H9 (cell line): ENCODE measurements at regions not wholly inside any gene's neighbourhood (a gene's known extent, or its start where the extent isn't known, plus 50 kb on each side); places are given as distances from the start of the nearest gene placed in this dataset.

Experiments
- DNase-seq: peaks from one replicate; pipeline ENCODE4 v3.0.0-alpha.2; 2017
- H2AFZ ChIP-seq: one replicate; pipeline ENCODE4 v1.6.1; 2013; ENCODE audit warnings: mild to moderate bottlenecking, low read length, control low read depth, moderate library complexity
- H2AK5ac ChIP-seq: 2 replicates; pipeline ENCODE4 v1.6.1; 2013; ENCODE audit warnings: low read length, control low read depth, mixed read lengths; ENCODE audit not compliant: insufficient read length
- H2BK120ac ChIP-seq: one replicate; pipeline ENCODE4 v1.6.1; 2013; ENCODE audit warnings: low read depth, mild to moderate bottlenecking, low read length, control low read depth, inconsistent platforms; ENCODE audit not compliant: poor library complexity, severe bottlenecking
- H2BK12ac ChIP-seq: 2 replicates; pipeline ENCODE4 v1.6.1; 2013; ENCODE audit warnings: low read length, control low read depth, mixed read lengths, low read depth; ENCODE audit not compliant: insufficient read length
- H2BK15ac ChIP-seq: 2 replicates; pipeline ENCODE4 v1.6.1; 2013; ENCODE audit warnings: low read depth, low read length, control low read depth
- H2BK20ac ChIP-seq: one replicate; pipeline ENCODE4 v1.6.1; 2013; ENCODE audit warnings: low read depth, mild to moderate bottlenecking, low read length, control low read depth, inconsistent platforms; ENCODE audit not compliant: poor library complexity, severe bottlenecking
- H2BK5ac ChIP-seq: 2 replicates; pipeline ENCODE4 v1.6.1; 2013; ENCODE audit warnings: low read length, control low read depth, mixed read lengths; ENCODE audit not compliant: insufficient read length
- H3K14ac ChIP-seq: 2 replicates; pipeline ENCODE4 v1.6.1; 2013; ENCODE audit warnings: low read length, control low read depth; ENCODE audit not compliant: insufficient read depth
- H3K18ac ChIP-seq: 2 replicates; pipeline ENCODE4 v1.6.1; 2013; ENCODE audit warnings: low read depth, mild to moderate bottlenecking, mixed read lengths, low read length, control low read depth; ENCODE audit not compliant: insufficient read length
- H3K23ac ChIP-seq: 2 replicates; pipeline ENCODE4 v1.6.1; 2013; ENCODE audit warnings: low read length, control low read depth, mixed read lengths, low read depth; ENCODE audit not compliant: insufficient read length
- H3K23me2 ChIP-seq: 2 replicates; pipeline ENCODE4 v1.6.1; 2013; ENCODE audit warnings: low read depth, mild to moderate bottlenecking, mixed read lengths, low read length, control low read depth; ENCODE audit not compliant: insufficient read length, poor library complexity, severe bottlenecking
- H3K27ac ChIP-seq: 2 replicates; pipeline ENCODE4 v1.5.1; 2013; ENCODE audit warnings: low read length, control low read depth, mixed read lengths, low read depth; ENCODE audit not compliant: insufficient read length
- H3K27me3 ChIP-seq: 2 replicates; pipeline ENCODE4 v1.6.1; 2013; ENCODE audit warnings: low read length, control low read depth, inconsistent platforms; ENCODE audit not compliant: insufficient read depth
- H3K4ac ChIP-seq: 2 replicates; pipeline ENCODE4 v1.6.1; 2013; ENCODE audit warnings: low read depth, mild to moderate bottlenecking, control low read depth, inconsistent platforms, low read length, moderate library complexity
- H3K4me1 ChIP-seq: 2 replicates; pipeline ENCODE4 v1.6.1; 2013; ENCODE audit warnings: low read length, control low read depth, inconsistent platforms; ENCODE audit not compliant: insufficient read depth
- H3K4me2 ChIP-seq: 2 replicates; pipeline ENCODE4 v1.6.1; 2013; ENCODE audit warnings: low read length, control low read depth, mixed read lengths; ENCODE audit not compliant: insufficient read length, insufficient read depth
- H3K56ac ChIP-seq: 2 replicates; pipeline ENCODE4 v1.6.1; 2013; ENCODE audit warnings: low read depth, mild to moderate bottlenecking, mixed read lengths, low read length, control low read depth; ENCODE audit not compliant: insufficient read length
- H3K79me1 ChIP-seq: 2 replicates; pipeline ENCODE4 v1.6.1; 2013; ENCODE audit warnings: low read depth, mild to moderate bottlenecking, moderate library complexity, low read length, control low read depth, inconsistent platforms; ENCODE audit not compliant: insufficient read depth, poor library complexity, severe bottlenecking
- H3K79me2 ChIP-seq: 2 replicates; pipeline ENCODE4 v1.6.1; 2013; ENCODE audit warnings: low read length, control low read depth, inconsistent platforms; ENCODE audit not compliant: insufficient read depth
- H3K9ac ChIP-seq: 2 replicates; pipeline ENCODE4 v1.6.1; 2013; ENCODE audit warnings: low read length, control low read depth, mixed read lengths; ENCODE audit not compliant: insufficient read length; ENCODE audit errors: extremely low read depth
- H3K9me3 ChIP-seq: one replicate; pipeline ENCODE4 v1.6.1; 2013; ENCODE audit warnings: low read depth, low read length, inconsistent platforms; ENCODE audit not compliant: control insufficient read depth
- H3T11ph ChIP-seq: one replicate; pipeline ENCODE4 v1.6.1; 2013; ENCODE audit warnings: mild to moderate bottlenecking, low read length, control low read depth, inconsistent platforms
- H4K20me1 ChIP-seq: one replicate; pipeline ENCODE4 v1.6.1; 2013; ENCODE audit not compliant: control insufficient read depth, insufficient read length, insufficient read depth
- H4K5ac ChIP-seq: 2 replicates; pipeline ENCODE4 v1.6.1; 2013; ENCODE audit warnings: low read depth, mild to moderate bottlenecking, mixed read lengths, low read length, control low read depth; ENCODE audit not compliant: insufficient read length
- H4K8ac ChIP-seq: replicated peaks from 2 replicates; pipeline ENCODE4 v1.6.1; 2013; ENCODE audit warnings: low read length, control low read depth, mixed read lengths, low read depth; ENCODE audit not compliant: insufficient read length
- H4K91ac ChIP-seq: 2 replicates; pipeline ENCODE4 v1.6.1; 2013; ENCODE audit warnings: low read depth, mild to moderate bottlenecking, moderate library complexity, mixed read lengths, low read length, control low read depth; ENCODE audit not compliant: insufficient read length
- H3K27ac Mint-ChIP-seq, 3 experiments: 2 replicates in 2 of 3; 3 replicates in 1 of 3; pipeline ENCODE4 v1.8.0; 2020 to 2021; ENCODE audit warnings: mixed read lengths in 3 of 3, mild to moderate bottlenecking in 1 of 3, moderate library complexity in 1 of 3
- H3K27me3 Mint-ChIP-seq: 2 replicates; pipeline ENCODE4 v1.8.0; 2021; ENCODE audit warnings: low read depth, mild to moderate bottlenecking, moderate library complexity, mixed read lengths
- H3K36me3 Mint-ChIP-seq, 3 experiments: 2 replicates in 2 of 3; 3 replicates in 1 of 3; pipeline ENCODE4 v1.8.0; 2020 to 2021; ENCODE audit warnings: low read depth in 3 of 3, mixed read lengths in 3 of 3; ENCODE audit not compliant: insufficient read depth in 1 of 3
- H3K4me1 Mint-ChIP-seq, 2 experiments: 2 replicates each; pipeline ENCODE4 v1.8.0; 2020; ENCODE audit warnings: mixed read lengths in 2 of 2
- H3K4me3 Mint-ChIP-seq, 2 experiments: 2 replicates in 1 of 2; 3 replicates in 1 of 2; pipeline ENCODE4 v1.8.0; 2020 to 2021; ENCODE audit warnings: mild to moderate bottlenecking in 2 of 2, mixed read lengths in 2 of 2, moderate library complexity in 1 of 2
- H3K9me3 Mint-ChIP-seq, 2 experiments: 2 replicates in 1 of 2; 3 replicates in 1 of 2; pipeline ENCODE4 v1.8.0; 2020; ENCODE audit warnings: mild to moderate bottlenecking in 2 of 2, mixed read lengths in 2 of 2, moderate library complexity in 1 of 2
- WGBS: extraction: QIAGEN DNeasy Blood & Tissue Kit; methylation state at CpG from one replicate; pipeline ENCODE4 v1.1.7; 2013; ENCODE audit warnings: missing lambda C conversion rate, low lambda C conversion rate, mixed read lengths; ENCODE audit not compliant: insufficient read length; ENCODE audit errors: extremely low coverage; 5-methylcytosine and 5-hydroxymethylcytosine counted together
- TF ChIP-seq, protein P1 (sequence below): fragments of 200-600 bp; sonication (generic); conservative IDR thresholded peaks from 3 replicates; pipeline ENCODE4 v1.8.0; 2021; ENCODE audit warnings: antibody characterized with exemption, mild to moderate bottlenecking

DNA sequence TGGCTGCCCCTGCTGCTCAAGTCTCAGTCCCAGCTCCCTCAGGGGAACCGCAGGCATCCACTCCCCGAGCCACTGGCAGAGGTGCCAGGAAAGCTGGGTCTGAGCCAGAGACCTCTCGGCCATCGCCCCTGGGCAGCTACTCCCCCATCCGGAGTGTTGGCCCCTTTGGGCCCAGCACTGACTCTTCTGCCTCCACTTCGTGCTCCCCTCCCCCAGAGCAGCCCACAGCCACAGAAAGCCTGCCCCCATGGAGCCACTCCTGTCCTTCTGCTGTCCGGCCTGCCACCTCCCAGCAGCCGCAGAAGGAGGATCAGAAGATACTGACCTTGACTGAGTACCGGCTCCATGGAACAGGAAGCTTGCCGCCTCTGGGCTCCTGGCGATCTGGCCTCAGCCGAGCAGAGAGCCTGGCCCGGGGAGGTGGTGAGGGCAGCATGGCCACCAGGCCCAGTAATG is 49.8 kb upstream of the TESK1 start:
- DNase-seq = no peak
- WGBS = no CpG with 5 or more reads among the region's 13 CpGs
- Histone ChIP-seq H3K9me3 (no peaks in the 10 kb centered on the region), H3T11ph (no peak overlapping the region), H2BK5ac (no peak overlapping the region), H3K79me2 (no peaks in the 10 kb centered on the region), H2AK5ac (no peak overlapping the region), H3K14ac (no peak overlapping the region), H3K18ac (no peak overlapping the region), H2BK120ac (no peak overlapping the region), H2BK15ac (peak overlapping the region; percentile 68; the same call in 1 of the 2 replicates), H2BK20ac (no peak overlapping the region), H4K20me1 (no peaks in the 10 kb centered on the region), H3K23me2 (no peaks in the 10 kb centered on the region), H3K56ac (no peak overlapping the region), H4K5ac (no peak overlapping the region), H3K27ac (no peak overlapping the region), H3K4me2 (no peak overlapping the region), H2AFZ (no peak overlapping the region), H4K91ac (no peak overlapping the region), H3K9ac (no peak overlapping the region), H2BK12ac (no peak overlapping the region), H3K23ac (no peak overlapping the region), H3K4ac (no peak overlapping the region), H3K27me3 (no peaks in the 10 kb centered on the region), H4K8ac (no peak overlapping the region), H3K79me1 (no peaks in the 10 kb centered on the region), H3K4me1 (no peaks in the 10 kb centered on the region)
- H3K27me3 Mint-ChIP-seq = no peaks in the 10 kb centered on the region; the same call in 1 of the 2 replicates
- H3K9me3 Mint-ChIP-seq = no peaks in the 10 kb centered on the region
- peaks cover 0 to 4% of the 10 kb centered on the region in 2 experiments; a peak in 2 of 4 replicates for H3K4me1 Mint-ChIP-seq
- H3K27ac Mint-ChIP-seq = no peak overlapping the region
- no peak overlapping the region for H3K4me3 Mint-ChIP-seq
- TF ChIP-seq, protein P1, sequence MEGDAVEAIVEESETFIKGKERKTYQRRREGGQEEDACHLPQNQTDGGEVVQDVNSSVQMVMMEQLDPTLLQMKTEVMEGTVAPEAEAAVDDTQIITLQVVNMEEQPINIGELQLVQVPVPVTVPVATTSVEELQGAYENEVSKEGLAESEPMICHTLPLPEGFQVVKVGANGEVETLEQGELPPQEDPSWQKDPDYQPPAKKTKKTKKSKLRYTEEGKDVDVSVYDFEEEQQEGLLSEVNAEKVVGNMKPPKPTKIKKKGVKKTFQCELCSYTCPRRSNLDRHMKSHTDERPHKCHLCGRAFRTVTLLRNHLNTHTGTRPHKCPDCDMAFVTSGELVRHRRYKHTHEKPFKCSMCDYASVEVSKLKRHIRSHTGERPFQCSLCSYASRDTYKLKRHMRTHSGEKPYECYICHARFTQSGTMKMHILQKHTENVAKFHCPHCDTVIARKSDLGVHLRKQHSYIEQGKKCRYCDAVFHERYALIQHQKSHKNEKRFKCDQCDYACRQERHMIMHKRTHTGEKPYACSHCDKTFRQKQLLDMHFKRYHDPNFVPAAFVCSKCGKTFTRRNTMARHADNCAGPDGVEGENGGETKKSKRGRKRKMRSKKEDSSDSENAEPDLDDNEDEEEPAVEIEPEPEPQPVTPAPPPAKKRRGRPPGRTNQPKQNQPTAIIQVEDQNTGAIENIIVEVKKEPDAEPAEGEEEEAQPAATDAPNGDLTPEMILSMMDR = no peak
- peaks cover 0 to 9% (median 0%) of the 10 kb centered on the region in 3 experiments; a peak in 4 of 7 replicates for H3K36me3 Mint-ChIP-seq
